H1 (cell line): ENCODE measurements at regions not wholly inside any gene's neighbourhood (a gene's known extent, or its start where the extent isn't known, plus 50 kb on each side); places are given as distances from the start of the nearest gene placed in this dataset.

Experiments
- CTCF ChIA-PET: fragments of 300-600 bp; sonication (Branson Sonifier 250); formaldehyde crosslinking; loops from one replicate; lab custom pipeline; 2021; ENCODE audit not compliant: partially characterized antibody; lab: Charles Lee
- POLR2A ChIA-PET: fragments of 300-600 bp; sonication (Branson Sonifier 250); formaldehyde crosslinking; loops from one replicate; lab custom pipeline; 2021; ENCODE audit warnings: inconsistent platforms; ENCODE audit not compliant: partially characterized antibody; lab: Charles Lee
- DNase-seq, 2 experiments: peaks; one replicate each; pipeline versions ENCODE4 v3.0.0 to v3.0.0-alpha.2; 2010 to 2022; ENCODE audit warnings: low spot score in 2 of 2, low read depth in 1 of 2, mixed read lengths in 1 of 2
- FAIRE-seq: peaks from 2 replicates; lab custom pipeline; 2011; peaks lifted over from hg19 to GRCh38; lab: Jason Lieb, UNC
- H2AFZ ChIP-seq: 2 replicates; pipeline ENCODE4 v1.8.1; 2012; ENCODE audit warnings: low read length, inconsistent platforms
- H2AK5ac ChIP-seq: 2 replicates; pipeline ENCODE4 v1.6.1; 2013; ENCODE audit warnings: low read depth, low read length
- H2BK120ac ChIP-seq: replicated peaks from 2 replicates; pipeline ENCODE3; 2013; ENCODE audit warnings: low read depth, low read length, inconsistent platforms
- H2BK12ac ChIP-seq: 2 replicates; pipeline ENCODE4 v1.6.1; 2013; ENCODE audit warnings: low read depth, low read length
- H2BK15ac ChIP-seq: 2 replicates; pipeline ENCODE4 v1.6.1; 2013; ENCODE audit warnings: low read length
- H2BK20ac ChIP-seq: 2 replicates; pipeline ENCODE4 v1.6.1; 2013; ENCODE audit warnings: low read length
- H2BK5ac ChIP-seq: 2 replicates; pipeline ENCODE4 v1.6.1; 2013; ENCODE audit warnings: low read depth, low read length
- H3K14ac ChIP-seq: 2 replicates; pipeline ENCODE4 v1.6.1; 2013; ENCODE audit warnings: inconsistent platforms; ENCODE audit not compliant: insufficient read length
- H3K18ac ChIP-seq: 2 replicates; pipeline ENCODE4 v1.6.1; 2013; ENCODE audit warnings: low read length; ENCODE audit errors: extremely low read depth
- H3K23ac ChIP-seq: 2 replicates; pipeline ENCODE4 v1.6.1; 2013; ENCODE audit warnings: inconsistent platforms; ENCODE audit not compliant: insufficient read length
- H3K23me2 ChIP-seq: 2 replicates; pipeline ENCODE4 v1.6.1; 2013; ENCODE audit warnings: low read depth, low read length
- H3K27ac ChIP-seq: 2 replicates; pipeline ENCODE4 v1.6.1; 2011; ENCODE audit warnings: low read depth, low read length, inconsistent platforms
- H3K27me3 ChIP-seq, 4 experiments: replicated peaks in 1 of 4; 1 replicate in 1 of 4; 2 replicates in 3 of 4; pipeline versions ENCODE4 v1.6.1 to v1.8.1; 2011 to 2013; ENCODE audit warnings: low read length in 3 of 4, mild to moderate bottlenecking in 3 of 4, inconsistent platforms in 2 of 4, mixed read lengths in 2 of 4, moderate library complexity in 1 of 4; ENCODE audit not compliant: control insufficient read depth in 3 of 4, insufficient read depth in 3 of 4; ENCODE audit errors: extremely low read depth in 1 of 4
- H3K36me3 ChIP-seq, 4 experiments: 2 replicates each; pipeline versions ENCODE4 v1.6.1 to v1.8.1; 2011 to 2013; ENCODE audit warnings: mild to moderate bottlenecking in 4 of 4, low read length in 3 of 4, moderate library complexity in 2 of 4, control low read depth in 1 of 4, inconsistent platforms in 1 of 4; ENCODE audit not compliant: insufficient read depth in 4 of 4, control insufficient read depth in 2 of 4
- H3K4ac ChIP-seq: replicated peaks from 2 replicates; pipeline ENCODE3; 2013; ENCODE audit warnings: low read length, low read depth, mixed read lengths, inconsistent platforms; ENCODE audit not compliant: insufficient read length
- H3K4me1 ChIP-seq, 4 experiments: replicated peaks in 1 of 4; 1 replicate in 1 of 4; 2 replicates in 3 of 4; pipeline versions ENCODE4 v1.6.1 to v1.8.1; 2011 to 2013; ENCODE audit warnings: low read length in 3 of 4, inconsistent platforms in 2 of 4, mixed read lengths in 1 of 4; ENCODE audit not compliant: insufficient read depth in 4 of 4, control insufficient read depth in 3 of 4
- H3K4me2 ChIP-seq, 2 experiments: 2 replicates each; pipeline versions ENCODE4 v1.6.1 to v1.8.1; 2011 to 2013; ENCODE audit warnings: low read depth in 2 of 2, low read length in 2 of 2, control low read depth in 1 of 2, inconsistent platforms in 1 of 2, mild to moderate bottlenecking in 1 of 2; ENCODE audit not compliant: insufficient read depth in 1 of 2
- H3K4me3 ChIP-seq, 4 experiments: fragments of 200-600, 300-600 bp in 1 of 4; sonication (generic), shearing (Covaris generic), sonication (Bioruptor Twin) in 1 of 4; 2 replicates each; pipeline versions ENCODE4 v1.5.1 to v1.8.1; 2011 to 2016; ENCODE audit warnings: low read length in 4 of 4, low read depth in 3 of 4, control low read depth in 2 of 4, inconsistent platforms in 2 of 4, mild to moderate bottlenecking in 2 of 4, mixed read lengths in 1 of 4, moderate library complexity in 1 of 4; ENCODE audit not compliant: insufficient read depth in 2 of 4; ENCODE audit errors: extremely low read depth in 1 of 4
- H3K56ac ChIP-seq: replicated peaks from 2 replicates; pipeline ENCODE3; 2013; ENCODE audit warnings: low read depth, mild to moderate bottlenecking, mixed read lengths, low read length, inconsistent platforms; ENCODE audit not compliant: insufficient read length
- H3K79me1 ChIP-seq: 2 replicates; pipeline ENCODE4 v1.6.1; 2013; ENCODE audit warnings: low read depth, low read length, control low read depth
- H3K79me2 ChIP-seq, 2 experiments: 2 replicates each; pipeline versions ENCODE4 v1.6.1 to v1.8.1; 2012 to 2013; ENCODE audit warnings: low read length in 2 of 2, mild to moderate bottlenecking in 2 of 2, inconsistent platforms in 1 of 2; ENCODE audit not compliant: insufficient read depth in 2 of 2, control insufficient read depth in 1 of 2
- H3K9ac ChIP-seq, 4 experiments: replicated peaks in 1 of 4; 1 replicate in 1 of 4; 2 replicates in 3 of 4; pipeline versions ENCODE4 v1.6.1 to v1.8.1; 2011 to 2013; ENCODE audit warnings: low read depth in 3 of 4, low read length in 3 of 4, control low read depth in 2 of 4, mild to moderate bottlenecking in 2 of 4, moderate library complexity in 2 of 4, inconsistent platforms in 1 of 4; ENCODE audit errors: extremely low read depth in 1 of 4
- H3K9me3 ChIP-seq, 2 experiments: 2 replicates each; pipeline versions ENCODE4 v1.6.1 to v1.8.1; 2012 to 2013; ENCODE audit warnings: mild to moderate bottlenecking in 2 of 2, moderate library complexity in 2 of 2, control low read depth in 1 of 2, inconsistent platforms in 1 of 2, low read depth in 1 of 2, low read length in 1 of 2, mixed read lengths in 1 of 2; ENCODE audit not compliant: insufficient read depth in 2 of 2
- H4K20me1 ChIP-seq, 2 experiments: replicated peaks in 1 of 2; 2 replicates each; pipeline versions ENCODE3 to v1.8.1; 2011 to 2013; ENCODE audit warnings: inconsistent platforms in 2 of 2, low read length in 2 of 2, mild to moderate bottlenecking in 1 of 2; ENCODE audit not compliant: insufficient read depth in 2 of 2, control insufficient read depth in 1 of 2
- H4K5ac ChIP-seq: 2 replicates; pipeline ENCODE4 v1.6.1; 2013; ENCODE audit warnings: low read length, low read depth, mixed read lengths, inconsistent platforms; ENCODE audit not compliant: insufficient read length
- H4K8ac ChIP-seq: 2 replicates; pipeline ENCODE4 v1.8.0; 2013; ENCODE audit warnings: mild to moderate bottlenecking, moderate library complexity, low read length, inconsistent platforms; ENCODE audit not compliant: insufficient read depth; ENCODE audit errors: extremely low read depth
- H4K91ac ChIP-seq: replicated peaks from 2 replicates; pipeline ENCODE3; 2013; ENCODE audit warnings: low read length, mixed read lengths, inconsistent platforms; ENCODE audit not compliant: insufficient read length
- ATF2 ChIP-seq: IDR thresholded peaks from 2 replicates; pipeline ENCODE4 v1.6.1; 2012; ENCODE audit warnings: low read length, inconsistent platforms
- CBX8 ChIP-seq: fragments of 300-800, 300-1000 bp; sonication (generic); IDR thresholded peaks from 2 replicates; pipeline ENCODE4 v1.7.1; 2016; ENCODE audit warnings: low read depth, low read length, borderline replicate concordance
- CEBPB ChIP-seq: IDR thresholded peaks from 2 replicates; pipeline ENCODE4 v1.6.1; 2012; ENCODE audit warnings: low read depth, low read length
- GABPA ChIP-seq: IDR thresholded peaks from 2 replicates; pipeline ENCODE4 v1.6.1; 2011; ENCODE audit warnings: mild to moderate bottlenecking, low read length, moderate library complexity, borderline replicate concordance; ENCODE audit not compliant: insufficient read depth
- HDAC6 ChIP-seq: IDR thresholded peaks from one replicate; pipeline ENCODE4 v1.7.1; 2012; ENCODE audit warnings: low read depth, mild to moderate bottlenecking, inconsistent platforms, low read length, moderate library complexity
- MAX ChIP-seq: IDR thresholded peaks from 2 replicates; pipeline ENCODE4 v1.6.1; 2012; ENCODE audit warnings: inconsistent platforms
- POLR2AphosphoS5 ChIP-seq: IDR thresholded peaks from 2 replicates; pipeline ENCODE4 v1.6.1; 2011; ENCODE audit warnings: low read depth, low read length
- RNF2 ChIP-seq: fragments of 200-900, 300-1000 bp; sonication (generic); IDR thresholded peaks from 2 replicates; pipeline ENCODE4 v1.7.1; 2016; ENCODE audit warnings: borderline replicate concordance, low read depth, mild to moderate bottlenecking, antibody characterized with exemption, low read length; ENCODE audit not compliant: poor library complexity, severe bottlenecking; ENCODE audit errors: missing control alignments
- SIN3A ChIP-seq, 2 experiments: IDR thresholded peaks in 1 of 2; conservative IDR thresholded peaks in 1 of 2; 2 replicates each; pipeline ENCODE4 v1.6.1; 2011 to 2012; ENCODE audit warnings: low read length in 2 of 2, improper control_type of control experiment in 1 of 2, low read depth in 1 of 2, mild to moderate bottlenecking in 1 of 2
- SIRT6 ChIP-seq: IDR thresholded peaks from one replicate; pipeline ENCODE4 v1.7.1; 2012; ENCODE audit warnings: low read length, inconsistent platforms
- SUZ12 ChIP-seq: fragments of 200-600 bp; sonication (generic); IDR thresholded peaks from 2 replicates; pipeline ENCODE4 v1.6.1; 2012; ENCODE audit warnings: mild to moderate bottlenecking, inconsistent platforms, low read length, moderate library complexity, mixed read lengths
- TEAD4 ChIP-seq: IDR thresholded peaks from 2 replicates; pipeline ENCODE4 v1.6.1; 2012; ENCODE audit warnings: low read depth, low read length, inconsistent platforms, mixed read lengths
- WGBS, 2 experiments: shearing (Covaris generic) in 1 of 2; methylation state at CpG; one replicate each; pipeline versions ENCODE4 v1.1.6 to v1.1.7; 2013 to 2015; ENCODE audit warnings: low lambda C conversion rate in 2 of 2, mixed read lengths in 2 of 2, inconsistent platforms in 1 of 2, low coverage in 1 of 2, missing lambda C conversion rate in 1 of 2; ENCODE audit not compliant: insufficient replicate concordance in 2 of 2, insufficient coverage in 1 of 2, insufficient read length in 1 of 2; ENCODE audit errors: extremely low coverage in 1 of 2, missing lambda C conversion rate in 1 of 2; 5-methylcytosine and 5-hydroxymethylcytosine counted together

GRCh38 chr5:159758189-159758588 lies 158.1 kb upstream of the ADRA1B start:
- no peak for FAIRE-seq

More at GRCh38 chr5:159758189-159758588, 158.1 kb upstream of the ADRA1B start:
- Histone ChIP-seq H3K4me3 (no peak overlapping the region), H3K56ac (no peak overlapping the region), H3K4ac (no peak overlapping the region), H2BK5ac (no peak overlapping the region), H3K4me2 (no peak overlapping the region), H3K18ac (no peak overlapping the region), H4K8ac (no peak overlapping the region), H3K23me2 (no peaks in the 10 kb centered on the region), H3K23ac (no peak overlapping the region), H4K91ac (no peak overlapping the region), H2AFZ (no peak overlapping the region), H3K9ac (no peak overlapping the region), H2BK12ac (no peak overlapping the region), H2AK5ac (no peak overlapping the region), H3K14ac (no peak overlapping the region), H4K20me1 (no peaks in the 10 kb centered on the region), H3K36me3 (no peaks in the 10 kb centered on the region), H3K79me2 (no peaks in the 10 kb centered on the region), H2BK15ac (no peak overlapping the region), H3K27ac (no peak overlapping the region), H2BK20ac (no peak overlapping the region), H3K79me1 (no peaks in the 10 kb centered on the region), H2BK120ac (no peak overlapping the region), H3K4me1 (no peaks in the 10 kb centered on the region), H4K5ac (no peak overlapping the region), H3K27me3 (no peaks in the 10 kb centered on the region), H3K9me3 (no peaks in the 10 kb centered on the region)
- 89% methylated on average over 4 of the region's 4 CpGs; no CpG with 5 or more reads in 1 of the 2 experiments for WGBS, 2 experiments
- DNase-seq, result no peak
- no peak for TF ChIP-seq TEAD4
- no peak for TF ChIP-seq CBX8
- TF ChIP-seq CEBPB, result no peak
- TF ChIP-seq MAX, result no peak
- no peak for TF ChIP-seq SIN3A (conservative IDR thresholded peaks at IDR 0.05 in 1 of 2, IDR thresholded peaks at IDR 0.05 in 1 of 2; ENCODE audit: low read depth in 1 of 2, low read length in 2 of 2)
- TF ChIP-seq HDAC6, result no peak
- no peak for TF ChIP-seq ATF2
- no peak for TF ChIP-seq POLR2AphosphoS5
- no peak for TF ChIP-seq GABPA
- TF ChIP-seq RNF2, result no peak
- TF ChIP-seq SIRT6, result no peak
- no peak for TF ChIP-seq SUZ12
- CTCF ChIA-PET, result no interaction called here
- POLR2A ChIA-PET, result no interaction called here
